Activated CD8-positive, alpha-beta T cell treated with anti-CD3 and anti-CD28 coated beads for 36 hours (primary cell): ENCODE measurements at regions not wholly inside any gene's neighbourhood (a gene's known extent, or its start where the extent isn't known, plus 50 kb on each side); places are given as distances from the start of the nearest gene placed in this dataset.

Experiments
- ATAC-seq: fragments of 200-7000 bp; cut with Tn5 transposase; one replicate; pipeline ENCODE4 v1.10.0; 2021; ENCODE audit warnings: mild to moderate bottlenecking, moderate library complexity
- CTCF ChIA-PET: fragments of 350-600 bp; sonication (Branson Sonifier 250); formaldehyde crosslinking; loops from one replicate; lab custom pipeline; 2021; ENCODE audit warnings: antibody characterized with exemption; lab: Charles Lee
- POLR2A ChIA-PET: fragments of 350-600 bp; sonication (Branson Sonifier 250); formaldehyde crosslinking; loops from one replicate; lab custom pipeline; 2021; ENCODE audit warnings: antibody characterized with exemption; lab: Charles Lee
- DNase-seq: peaks from one replicate; pipeline ENCODE4 v3.0.0-alpha.2; 2020
- H3K27ac Mint-ChIP-seq: one replicate; pipeline ENCODE4 v1.8.0; 2021; ENCODE audit warnings: mild to moderate bottlenecking, mixed read lengths
- H3K27me3 Mint-ChIP-seq: one replicate; pipeline ENCODE4 v1.8.0; 2021; ENCODE audit warnings: mixed read lengths
- H3K36me3 Mint-ChIP-seq: one replicate; pipeline ENCODE4 v1.8.0; 2021; ENCODE audit warnings: low read depth, mixed read lengths
- H3K4me1 Mint-ChIP-seq: one replicate; pipeline ENCODE4 v1.8.0; 2021; ENCODE audit warnings: low read depth, mixed read lengths
- H3K4me3 Mint-ChIP-seq: one replicate; pipeline ENCODE4 v1.8.0; 2021; ENCODE audit warnings: mild to moderate bottlenecking, moderate library complexity, mixed read lengths
- H3K9me3 Mint-ChIP-seq: one replicate; pipeline ENCODE4 v1.8.0; 2021; ENCODE audit warnings: mixed read lengths
- CTCF ChIP-seq: fragments of 200-600 bp; IDR thresholded peaks from one replicate; pipeline ENCODE4 v1.8.0; 2022; ENCODE audit warnings: antibody characterized with exemption, mild to moderate bottlenecking
- intact Hi-C: fragments of 100-400 bp; cut with micrococcal nuclease; formaldehyde crosslinking; loops from one replicate; pipeline ENCODE4 v1.10.0; 2022

GRCh38 chr4:104826171-104826570 lies 320.5 kb upstream of the TET2 start:
- intact Hi-C loops, result no loop called here
- TF ChIP-seq CTCF, result no peak
- Mint-ChIP-seq H3K27me3 (peaks cover 4% of the 10 kb centered on the region), H3K36me3 (no peaks in the 10 kb centered on the region), H3K4me3 (no peak overlapping the region), H3K4me1 (no peaks in the 10 kb centered on the region), H3K27ac (no peak overlapping the region), H3K9me3 (no peaks in the 10 kb centered on the region)
- CTCF ChIA-PET, result interaction anchor here (1.0 kb wide), 1 partner anchor 22 kb away, joined by 4 read pairs; no protein-coding TSS in a partner anchor
- ATAC-seq (no peak), DNase-seq (no peak)
- POLR2A ChIA-PET, result no interaction called here

GRCh38 chr4:104829761-104830160 lies 316.9 kb upstream of the TET2 start:
- no peak overlapping the region for H3K27ac Mint-ChIP-seq
- intact Hi-C loops, result no loop called here
- DNase-seq (no peak), ATAC-seq (no peak)
- H3K9me3 Mint-ChIP-seq, result no peaks in the 10 kb centered on the region
- no peak for TF ChIP-seq CTCF
- H3K4me1 Mint-ChIP-seq, result no peaks in the 10 kb centered on the region
- no peaks in the 10 kb centered on the region for H3K36me3 Mint-ChIP-seq
- CTCF ChIA-PET, result no interaction called here
- no peak overlapping the region for H3K4me3 Mint-ChIP-seq
- peaks cover 4% of the 10 kb centered on the region for H3K27me3 Mint-ChIP-seq
- POLR2A ChIA-PET, result no interaction called here

GRCh38 chr4:104848597-104849225 lies 298.0 kb upstream of the TET2 start:
- intact Hi-C loops, result no loop called here
- H3K9me3 Mint-ChIP-seq, result no peaks in the 10 kb centered on the region
- no peaks in the 10 kb centered on the region for H3K27me3 Mint-ChIP-seq
- DNase-seq (no peak), ATAC-seq (no peak)
- H3K27ac Mint-ChIP-seq, result no peak overlapping the region
- ChIA-PET POLR2A (no interaction called here), CTCF (interaction anchor here (0.7 to 2.5 kb wide), 2 partner anchors 8 to 11 kb away, joined by 3 to 11 read pairs; no protein-coding TSS in a partner anchor)
- no peak overlapping the region for H3K4me3 Mint-ChIP-seq
- H3K4me1 Mint-ChIP-seq, result no peaks in the 10 kb centered on the region
- H3K36me3 Mint-ChIP-seq, result no peaks in the 10 kb centered on the region
- no peak for TF ChIP-seq CTCF

GRCh38 chr4:104859601-104860237 lies 287.0 kb upstream of the TET2 start:
- intact Hi-C loops, result loop anchor here (10.0 kb wide), 1 partner anchor 365 kb away; the partner anchor contains the start of gene CXXC4
- ChIA-PET CTCF (interaction anchor here (1.0 to 2.8 kb wide), 15 partner anchors 10 to 847 kb away, joined by 3 to 22 read pairs (median 3); partner anchors contain the start of gene PPA2), POLR2A (no interaction called here)
- no peak for DNase-seq
- no peak overlapping the region for H3K4me3 Mint-ChIP-seq
- H3K9me3 Mint-ChIP-seq, result no peaks in the 10 kb centered on the region
- TF ChIP-seq CTCF, result no peak
- no peak overlapping the region for H3K27ac Mint-ChIP-seq
- ATAC-seq, result no peak
- H3K36me3 Mint-ChIP-seq, result no peaks in the 10 kb centered on the region
- no peaks in the 10 kb centered on the region for H3K4me1 Mint-ChIP-seq
- peaks cover 4% of the 10 kb centered on the region for H3K27me3 Mint-ChIP-seq
